ENCODE measurements at regions not wholly inside any gene's neighbourhood (a gene's known extent, or its start where the extent isn't known, plus 50 kb on each side); places are given as distances from the start of the nearest gene placed in this dataset.

DNA sequence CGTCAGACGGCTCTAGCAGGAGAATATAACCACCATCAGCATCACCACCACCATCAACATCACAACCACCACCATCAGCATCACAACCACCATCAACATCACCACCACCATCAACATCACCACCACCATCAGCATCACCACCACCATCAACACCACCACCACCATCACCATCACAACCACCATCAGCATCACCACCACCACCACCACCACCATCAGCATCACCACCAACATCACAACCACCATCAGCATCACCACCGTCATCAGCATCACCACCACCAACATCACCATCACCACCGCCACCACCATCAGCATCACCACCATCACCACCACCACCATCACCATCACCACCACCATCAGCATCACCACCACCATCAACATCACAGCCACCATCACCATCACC, 210.7 kb downstream of the C9orf50 start:
- TF ChIP-seq CTCF (IDR thresholded peaks at IDR 0.05; ENCODE audit: low read depth, low read length) (no peak), EZH2phosphoT487 (IDR thresholded peaks at IDR 0.05; ENCODE audit: low read depth) (no peak)
- Histone ChIP-seq H3K4me3 (ENCODE audit: low read length) (no peak overlapping the region), H3K4me1 (ENCODE audit: low read length) (peaks cover 13% of the 10 kb centered on the region), H3K9me3 (ENCODE audit: insufficient read depth, low read length) (no peaks in the 10 kb centered on the region), H3K4me2 (ENCODE audit: low read length) (no peak overlapping the region), H3K27me3 (ENCODE audit: low read depth, low read length) (0 out of 2 replicates have a peak, but pooled peaks cover under 1% of the 10 kb centered on the region), H3K9ac (ENCODE audit: low read length) (no peak overlapping the region), H2AFZ (ENCODE audit: low read depth, low read length) (no peak overlapping the region), H3K79me2 (ENCODE audit: low read length) (no peaks in the 10 kb centered on the region), H3K27ac (ENCODE audit: low read length) (no peak overlapping the region), H4K20me1 (ENCODE audit: insufficient read depth, low read length) (no peaks in the 10 kb centered on the region), H3K36me3 (replicated peaks; ENCODE audit: low read depth, low read length) (no peaks in the 10 kb centered on the region)

DNA sequence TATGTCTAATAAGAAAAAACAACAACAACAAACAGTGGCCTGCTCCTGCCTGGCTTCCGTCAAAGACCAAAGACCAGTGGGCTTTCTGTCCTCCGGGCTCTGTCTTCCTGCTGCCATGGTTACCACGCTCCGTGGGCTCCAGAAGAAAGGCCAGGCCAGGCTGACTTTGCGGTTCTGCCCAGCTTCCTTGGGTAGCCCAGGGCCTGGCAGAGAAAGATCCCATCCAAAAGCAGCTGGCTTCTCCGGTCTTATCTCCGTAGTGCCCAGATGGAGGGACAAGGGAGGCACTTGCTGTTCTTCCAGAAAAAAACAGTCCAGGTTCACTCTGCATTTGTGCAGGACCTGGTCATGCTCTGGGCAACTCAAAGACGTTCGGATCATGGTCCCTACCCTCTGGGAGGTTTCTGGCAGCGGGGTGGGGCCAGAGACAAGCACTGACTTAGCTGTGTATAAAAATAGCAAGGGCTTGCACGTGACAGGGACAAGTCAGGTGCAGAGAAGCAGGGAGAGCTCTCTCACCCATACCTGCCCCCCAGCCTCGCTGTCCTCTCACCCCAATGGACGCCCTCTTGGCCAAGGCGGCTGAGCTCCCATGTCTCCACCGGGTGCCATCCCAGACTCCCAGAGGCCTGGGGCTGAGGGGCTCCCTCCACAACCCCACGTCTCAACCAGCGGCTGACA, 212.2 kb downstream of the C9orf50 start:
- no peak overlapping the region for H3K27ac ChIP-seq (ENCODE audit: low read length)
- H3K4me2 ChIP-seq (ENCODE audit: low read length), result no peak overlapping the region
- H3K79me2 ChIP-seq (ENCODE audit: low read length), result no peaks in the 10 kb centered on the region
- H3K4me3 ChIP-seq (ENCODE audit: low read length), result no peak overlapping the region
- no peak overlapping the region for H3K9ac ChIP-seq (ENCODE audit: low read length)
- H3K4me1 ChIP-seq (ENCODE audit: low read length), result peaks cover 6% of the 10 kb centered on the region
- no peaks in the 10 kb centered on the region for H3K36me3 ChIP-seq (replicated peaks; ENCODE audit: low read depth, low read length)
- no peaks in the 10 kb centered on the region for H4K20me1 ChIP-seq (ENCODE audit: insufficient read depth, low read length)
- TF ChIP-seq EZH2phosphoT487 (IDR thresholded peaks at IDR 0.05; ENCODE audit: low read depth) (no peak), CTCF (IDR thresholded peaks at IDR 0.05; ENCODE audit: low read depth, low read length) (no peak)
- H3K9me3 ChIP-seq (ENCODE audit: insufficient read depth, low read length), result no peaks in the 10 kb centered on the region
- H3K27me3 ChIP-seq (ENCODE audit: low read depth, low read length), result 0 out of 2 replicates have a peak, but pooled peaks cover 4% of the 10 kb centered on the region
- H2AFZ ChIP-seq (ENCODE audit: low read depth, low read length), result no peak overlapping the region

DNA sequence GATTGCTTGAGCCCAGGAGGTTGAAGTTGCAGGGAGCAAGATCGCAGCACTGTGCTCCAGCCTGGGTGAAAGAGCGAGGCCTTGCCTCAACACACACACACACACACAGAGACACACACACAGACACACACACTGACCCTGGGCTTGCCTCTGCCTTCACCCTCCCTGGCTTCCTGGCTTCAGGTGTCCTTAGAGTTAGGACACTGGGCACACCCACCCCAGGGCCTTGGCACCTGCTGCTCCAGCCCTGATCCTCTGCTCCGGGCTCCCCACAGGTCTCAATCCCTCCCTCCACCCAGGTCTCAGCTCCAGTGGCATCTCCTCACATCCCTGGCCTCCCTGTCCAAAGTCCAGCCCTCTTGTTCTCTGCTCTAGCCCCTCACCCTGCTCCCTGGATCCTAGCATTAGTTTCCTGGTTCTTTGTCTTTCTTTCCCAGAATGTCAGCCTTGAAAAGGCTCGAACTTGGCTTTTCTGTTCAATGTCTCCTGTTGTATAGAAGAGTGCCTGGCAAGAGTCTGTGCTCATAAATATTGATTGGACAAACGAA, 212.9 kb downstream of the C9orf50 start:
- H3K4me3 ChIP-seq (ENCODE audit: low read length), result no peak overlapping the region
- no peaks in the 10 kb centered on the region for H4K20me1 ChIP-seq (ENCODE audit: insufficient read depth, low read length)
- H3K36me3 ChIP-seq (replicated peaks; ENCODE audit: low read depth, low read length), result no peaks in the 10 kb centered on the region
- H2AFZ ChIP-seq (ENCODE audit: low read depth, low read length), result no peak overlapping the region
- TF ChIP-seq CTCF (IDR thresholded peaks at IDR 0.05; ENCODE audit: low read depth, low read length), result no peak
- no peak for TF ChIP-seq EZH2phosphoT487 (IDR thresholded peaks at IDR 0.05; ENCODE audit: low read depth)
- H3K9me3 ChIP-seq (ENCODE audit: insufficient read depth, low read length), result no peaks in the 10 kb centered on the region
- H3K27ac ChIP-seq (ENCODE audit: low read length), result no peak overlapping the region
- peaks cover 5% of the 10 kb centered on the region for H3K4me1 ChIP-seq (ENCODE audit: low read length)
- no peak overlapping the region for H3K4me2 ChIP-seq (ENCODE audit: low read length)
- no peak overlapping the region for H3K9ac ChIP-seq (ENCODE audit: low read length)
- H3K27me3 ChIP-seq (ENCODE audit: low read depth, low read length), result 0 out of 2 replicates have a peak, but pooled peaks cover 8% of the 10 kb centered on the region
- H3K79me2 ChIP-seq (ENCODE audit: low read length), result no peaks in the 10 kb centered on the region

DNA sequence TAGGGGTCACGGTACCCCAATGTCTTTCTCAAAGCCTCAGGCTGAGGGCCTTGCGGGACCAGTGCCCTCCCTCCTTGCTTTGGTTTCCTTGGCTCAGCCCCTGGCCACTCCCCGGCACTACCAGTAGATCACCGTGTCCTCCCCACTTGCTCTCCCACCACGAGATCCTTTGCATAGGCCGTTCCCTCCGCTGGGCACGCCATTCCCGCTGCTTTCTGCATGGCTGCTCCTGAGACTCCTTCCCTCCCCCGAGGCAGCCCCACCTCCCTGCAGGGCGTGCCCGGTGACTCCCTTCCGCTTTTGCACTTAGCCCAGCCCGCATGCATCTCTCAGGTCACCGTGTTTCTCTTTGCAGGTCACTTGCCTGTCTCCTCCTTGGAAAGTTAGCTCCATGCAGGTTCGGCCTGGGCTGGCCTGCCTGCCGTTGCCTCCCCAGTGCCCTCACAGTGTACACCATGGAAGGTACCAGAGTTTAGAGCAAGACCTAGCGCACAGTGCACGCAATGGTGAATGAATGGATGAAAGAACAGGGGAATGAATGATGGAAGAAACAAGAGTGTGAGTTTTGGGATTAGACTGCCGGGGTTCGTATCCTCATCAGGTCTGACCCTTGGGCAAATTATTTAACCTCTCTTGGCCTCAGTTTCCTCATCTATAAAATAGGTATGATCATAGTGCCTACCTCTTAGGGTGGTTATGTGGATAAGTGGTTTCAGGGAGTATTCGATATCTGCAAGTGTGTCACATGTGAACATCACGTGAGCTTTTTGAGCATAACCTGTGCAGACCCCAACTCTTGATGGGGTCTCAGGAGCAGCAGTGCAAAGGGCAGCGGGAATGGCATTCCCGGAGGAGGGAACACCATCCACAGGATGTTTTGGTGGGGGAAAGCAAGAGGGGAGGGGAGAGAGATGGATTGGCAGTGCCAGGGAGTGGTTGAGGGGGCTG, 214.3 kb downstream of the C9orf50 start:
- Histone ChIP-seq H3K36me3 (replicated peaks; ENCODE audit: low read depth, low read length) (no peaks in the 10 kb centered on the region), H3K9ac (ENCODE audit: low read length) (no peak overlapping the region), H3K9me3 (ENCODE audit: insufficient read depth, low read length) (no peaks in the 10 kb centered on the region), H3K27ac (ENCODE audit: low read length) (no peak overlapping the region), H3K4me3 (ENCODE audit: low read length) (no peak overlapping the region), H2AFZ (ENCODE audit: low read depth, low read length) (no peak overlapping the region), H3K27me3 (ENCODE audit: low read depth, low read length) (0 out of 2 replicates have a peak, but pooled peaks cover 8% of the 10 kb centered on the region), H3K4me1 (ENCODE audit: low read length) (no peaks in the 10 kb centered on the region), H3K4me2 (ENCODE audit: low read length) (no peak overlapping the region), H4K20me1 (ENCODE audit: insufficient read depth, low read length) (no peaks in the 10 kb centered on the region), H3K79me2 (ENCODE audit: low read length) (no peaks in the 10 kb centered on the region)
- TF ChIP-seq CTCF (IDR thresholded peaks at IDR 0.05; ENCODE audit: low read depth, low read length) (no peak), EZH2phosphoT487 (IDR thresholded peaks at IDR 0.05; ENCODE audit: low read depth) (no peak)
